ENCODE measurements at regions not wholly inside any gene's neighbourhood (a gene's known extent, or its start where the extent isn't known, plus 50 kb on each side); places are given as distances from the start of the nearest gene placed in this dataset.
"Not testable (repeated sequence)": the region's sequence is repeated elsewhere in the genome, so short reads cannot be mapped to it uniquely, and the experiment has no call there.

DNA sequence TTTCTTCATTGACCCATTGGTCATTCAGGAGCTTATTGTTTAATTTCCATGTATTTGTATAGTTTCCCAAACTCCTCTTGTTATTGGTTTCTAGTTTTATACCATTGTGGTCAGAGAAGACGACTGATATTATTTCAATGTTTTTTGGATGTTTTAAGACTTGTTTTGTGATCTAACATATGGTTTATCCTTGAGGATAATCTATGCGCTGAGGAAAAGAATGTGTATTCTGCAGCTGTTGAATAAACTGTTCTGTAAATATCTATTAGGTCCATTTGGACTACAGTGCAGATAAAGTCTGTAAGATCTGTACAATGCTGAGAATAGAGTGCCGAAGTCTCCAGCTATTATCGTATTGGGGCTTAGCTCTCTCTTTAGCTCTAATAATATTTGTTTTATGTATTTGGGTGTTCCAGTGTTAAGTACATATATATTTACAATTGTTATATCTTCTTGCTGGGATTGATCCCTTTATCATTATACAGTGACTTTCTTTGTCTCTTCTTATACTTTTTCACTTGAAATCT is 223.3 kb upstream of the ZNF217 start:
- Histone ChIP-seq H3K4me1 (ENCODE audit: control insufficient read depth, insufficient read depth, low read length) (no peaks in the 10 kb centered on the region), H3K27me3 (ENCODE audit: control insufficient read depth, insufficient read depth, low read length) (no peaks in the 10 kb centered on the region), H3K9me3 (ENCODE audit: control insufficient read depth, low read length) (no peaks in the 10 kb centered on the region), H3K36me3 (ENCODE audit: control insufficient read depth, insufficient read depth, low read length) (no peaks in the 10 kb centered on the region), H3K9ac (ENCODE audit: low read length) (no peak overlapping the region), H3K4me3 (ENCODE audit: low read length) (no peak overlapping the region)

DNA sequence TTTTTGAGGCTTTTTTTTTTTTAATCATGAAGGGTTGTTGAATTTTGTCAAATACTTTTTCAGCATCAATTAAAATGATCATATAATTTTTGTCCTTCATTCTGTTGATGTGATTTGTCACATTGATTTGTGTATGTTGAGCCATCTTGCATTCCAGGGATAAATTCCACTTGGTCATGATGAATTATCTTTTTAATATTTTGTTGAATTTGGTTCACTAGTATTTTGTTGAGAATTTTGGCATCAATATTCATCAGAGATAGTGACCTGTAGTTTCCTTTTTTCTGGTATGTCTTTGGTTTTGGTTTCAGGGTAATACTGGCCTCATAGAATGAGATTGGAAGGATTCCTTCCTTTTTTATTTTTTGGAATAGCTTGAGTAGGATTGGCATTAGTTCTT is 221.9 kb upstream of the ZNF217 start:
- no peak overlapping the region for H3K9ac ChIP-seq (ENCODE audit: low read length)

DNA sequence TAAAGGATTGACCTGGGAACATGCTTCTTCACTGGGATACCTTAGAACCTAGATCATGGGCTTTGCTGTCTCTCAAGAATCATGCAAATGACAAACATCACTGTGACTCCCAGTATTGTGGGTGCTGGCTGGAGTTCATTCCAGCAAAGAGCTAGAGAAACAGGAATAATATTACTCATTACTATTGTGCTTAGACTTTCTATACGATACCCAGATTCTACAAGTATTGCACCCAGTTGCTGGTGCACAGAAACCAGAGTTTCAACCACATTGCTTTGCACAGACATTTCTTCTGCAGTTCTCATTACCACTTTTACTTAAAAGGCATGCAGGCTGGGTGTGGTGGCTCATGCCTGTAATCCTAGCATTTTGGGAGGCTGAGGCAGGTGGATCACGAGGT is 220.4 kb upstream of the ZNF217 start:
- no peak overlapping the region for H3K4me3 ChIP-seq (ENCODE audit: low read length)
- H3K9ac ChIP-seq (ENCODE audit: low read length) = no peak overlapping the region
- no peaks in the 10 kb centered on the region for H3K9me3 ChIP-seq (ENCODE audit: control insufficient read depth, low read length)
- no peaks in the 10 kb centered on the region for H3K36me3 ChIP-seq (ENCODE audit: control insufficient read depth, insufficient read depth, low read length)
- H3K4me1 ChIP-seq (ENCODE audit: control insufficient read depth, insufficient read depth, low read length) = no peaks in the 10 kb centered on the region
- no peaks in the 10 kb centered on the region for H3K27me3 ChIP-seq (ENCODE audit: control insufficient read depth, insufficient read depth, low read length)

More for the DNA sequence above, 221.9 kb upstream of the ZNF217 start:
- no peaks in the 10 kb centered on the region for H3K27me3 ChIP-seq (ENCODE audit: control insufficient read depth, insufficient read depth, low read length)
- H3K36me3 ChIP-seq (ENCODE audit: control insufficient read depth, insufficient read depth, low read length) = no peaks in the 10 kb centered on the region
- no peak overlapping the region for H3K4me3 ChIP-seq (ENCODE audit: low read length)
- H3K9me3 ChIP-seq (ENCODE audit: control insufficient read depth, low read length) = no peaks in the 10 kb centered on the region
- no peaks in the 10 kb centered on the region for H3K4me1 ChIP-seq (ENCODE audit: control insufficient read depth, insufficient read depth, low read length)

DNA sequence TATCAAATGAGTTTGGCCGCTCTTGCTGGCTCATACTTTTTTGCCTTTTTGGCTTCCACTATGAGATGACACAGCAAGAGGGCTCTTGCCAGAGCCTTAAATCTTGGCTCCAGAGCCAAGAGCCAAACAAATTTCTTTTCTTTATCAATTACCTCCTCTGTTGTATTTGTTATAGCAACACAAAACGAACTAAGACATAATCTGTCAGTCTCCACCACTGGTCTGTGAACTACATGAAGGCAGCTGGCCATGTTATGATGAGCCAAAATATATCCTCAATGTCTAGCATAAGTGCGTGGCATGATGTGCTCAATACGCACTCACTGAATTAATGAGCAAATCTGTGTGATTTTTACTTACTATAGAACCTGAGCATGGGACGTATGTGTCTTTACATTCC is 220.0 kb upstream of the ZNF217 start:
- Histone ChIP-seq H3K4me3 (ENCODE audit: low read length) (no peak overlapping the region), H3K9ac (ENCODE audit: low read length) (no peak overlapping the region), H3K4me1 (ENCODE audit: control insufficient read depth, insufficient read depth, low read length) (no peaks in the 10 kb centered on the region), H3K27me3 (ENCODE audit: control insufficient read depth, insufficient read depth, low read length) (no peaks in the 10 kb centered on the region), H3K36me3 (ENCODE audit: control insufficient read depth, insufficient read depth, low read length) (no peaks in the 10 kb centered on the region), H3K9me3 (ENCODE audit: control insufficient read depth, low read length) (no peaks in the 10 kb centered on the region)

DNA sequence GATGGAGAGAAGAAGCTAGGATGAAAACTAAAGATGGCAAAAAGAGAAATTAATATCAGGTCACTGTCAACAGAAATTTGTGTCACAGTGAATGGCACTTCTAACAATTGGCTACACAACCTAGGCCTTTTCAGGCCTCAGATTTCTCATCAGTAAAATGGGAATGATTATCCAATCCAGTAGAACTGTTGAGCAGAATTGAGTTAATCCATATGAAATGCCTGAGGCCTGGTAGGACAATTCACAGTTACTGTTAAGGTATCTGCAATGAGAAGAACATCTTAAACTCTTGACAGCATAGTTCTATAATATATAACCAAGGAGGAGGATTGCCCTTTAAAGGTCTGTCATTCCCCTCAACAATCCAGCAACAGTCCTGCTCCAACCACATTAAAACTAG is 217.9 kb upstream of the ZNF217 start:
- Histone ChIP-seq H3K9ac (ENCODE audit: low read length) (no peak overlapping the region), H3K4me3 (ENCODE audit: low read length) (no peak overlapping the region), H3K27me3 (ENCODE audit: control insufficient read depth, insufficient read depth, low read length) (no peaks in the 10 kb centered on the region), H3K36me3 (ENCODE audit: control insufficient read depth, insufficient read depth, low read length) (no peaks in the 10 kb centered on the region), H3K4me1 (ENCODE audit: control insufficient read depth, insufficient read depth, low read length) (no peaks in the 10 kb centered on the region), H3K9me3 (ENCODE audit: control insufficient read depth, low read length) (no peaks in the 10 kb centered on the region)

DNA sequence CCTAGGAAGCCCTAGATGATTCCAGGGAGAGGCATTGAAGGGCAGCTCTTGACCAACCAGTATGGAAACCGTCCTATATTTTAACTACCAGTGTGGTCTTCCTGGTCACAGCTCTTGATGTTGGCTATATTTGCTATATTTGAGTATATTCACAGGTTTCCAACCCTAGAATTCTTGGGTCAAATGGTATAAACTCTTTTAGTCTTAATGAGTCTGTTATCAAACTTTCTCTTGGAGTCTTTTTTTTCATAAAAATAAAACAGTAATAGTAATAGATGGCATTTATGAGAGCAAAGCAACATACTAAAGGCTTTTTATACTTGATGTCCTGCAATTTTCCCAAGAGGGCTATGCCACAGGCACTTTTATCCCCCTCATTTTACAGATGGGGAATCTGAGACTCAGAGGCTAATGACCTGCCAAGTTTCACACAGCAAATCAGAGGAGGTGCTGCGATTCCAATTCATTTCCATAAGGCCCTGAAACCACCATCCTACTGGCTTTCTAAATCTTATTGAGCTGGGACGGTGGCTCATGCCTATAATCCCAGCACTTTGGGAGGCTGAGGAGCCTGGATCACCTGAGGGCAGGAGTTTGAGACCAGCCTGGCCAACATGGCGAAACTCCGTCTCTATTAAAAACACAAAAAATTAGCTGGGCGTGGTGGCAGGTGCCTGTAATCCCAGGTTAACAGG is 217.2 kb upstream of the ZNF217 start:
- H3K4me3 ChIP-seq (ENCODE audit: low read length) = no peak overlapping the region
- H3K9ac ChIP-seq (ENCODE audit: low read length) = no peak overlapping the region
- H3K9me3 ChIP-seq (ENCODE audit: control insufficient read depth, low read length) = no peaks in the 10 kb centered on the region

DNA sequence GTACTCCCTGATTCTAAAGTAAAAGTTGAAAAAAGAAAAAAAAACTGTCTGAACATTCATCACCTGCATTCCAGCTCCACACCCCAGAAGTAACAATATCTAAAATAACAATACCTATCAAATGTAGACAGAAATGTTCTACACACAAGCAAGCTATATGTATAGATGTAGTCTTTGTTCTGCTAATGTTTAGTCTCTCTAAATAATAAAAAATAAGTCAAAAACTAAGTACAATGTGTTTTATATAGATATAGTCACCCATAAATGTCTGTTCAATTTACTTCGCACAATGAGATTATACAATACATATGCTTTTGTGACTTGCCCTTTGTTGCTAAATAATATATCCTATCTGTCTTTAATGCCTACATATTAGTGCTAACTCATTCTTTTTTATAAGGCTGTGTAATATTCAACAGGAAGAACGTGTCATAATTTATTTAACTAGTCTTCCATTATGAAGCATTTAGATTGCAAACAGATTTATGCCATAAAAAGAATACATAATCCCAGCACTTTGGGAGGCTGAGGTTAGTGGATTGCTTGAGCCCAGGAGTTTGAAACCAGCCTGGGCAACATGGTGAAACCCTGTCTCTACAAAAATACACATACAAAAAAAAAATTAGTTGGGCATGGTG is 216.2 kb upstream of the ZNF217 start:
- H3K36me3 ChIP-seq (ENCODE audit: control insufficient read depth, insufficient read depth, low read length) = no peaks in the 10 kb centered on the region
- H3K27me3 ChIP-seq (ENCODE audit: control insufficient read depth, insufficient read depth, low read length) = no peaks in the 10 kb centered on the region
- H3K9me3 ChIP-seq (ENCODE audit: control insufficient read depth, low read length) = no peaks in the 10 kb centered on the region
- no peaks in the 10 kb centered on the region for H3K4me1 ChIP-seq (ENCODE audit: control insufficient read depth, insufficient read depth, low read length)
- no peak overlapping the region for H3K9ac ChIP-seq (ENCODE audit: low read length)
- H3K4me3 ChIP-seq (ENCODE audit: low read length) = no peak overlapping the region

More for the DNA sequence above, 217.2 kb upstream of the ZNF217 start:
- Histone ChIP-seq H3K27me3 (ENCODE audit: control insufficient read depth, insufficient read depth, low read length) (no peaks in the 10 kb centered on the region), H3K4me1 (ENCODE audit: control insufficient read depth, insufficient read depth, low read length) (no peaks in the 10 kb centered on the region), H3K36me3 (ENCODE audit: control insufficient read depth, insufficient read depth, low read length) (no peaks in the 10 kb centered on the region)

DNA sequence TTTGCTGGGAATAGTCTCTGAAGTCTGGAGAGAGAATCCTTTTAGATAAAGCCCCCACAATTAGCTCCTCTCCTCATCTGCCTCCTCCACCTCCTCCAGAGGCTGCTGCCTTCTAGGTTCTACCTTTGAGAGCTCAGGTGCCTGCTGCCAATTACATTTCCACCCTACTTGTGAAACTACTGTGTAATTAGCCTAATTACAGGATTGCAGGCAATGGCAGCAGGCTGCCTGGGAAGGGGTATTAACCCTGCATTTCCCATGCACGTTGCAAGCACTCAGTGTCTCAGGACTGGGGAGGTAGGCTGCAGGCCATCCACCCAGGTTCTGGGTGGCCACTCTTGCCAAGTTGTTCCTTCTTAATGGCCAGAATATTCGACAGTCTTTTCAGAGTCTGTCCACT is 215.6 kb upstream of the ZNF217 start:
- Histone ChIP-seq H3K9ac (ENCODE audit: low read length) (no peak overlapping the region), H3K27me3 (ENCODE audit: control insufficient read depth, insufficient read depth, low read length) (no peaks in the 10 kb centered on the region), H3K9me3 (ENCODE audit: control insufficient read depth, low read length) (no peaks in the 10 kb centered on the region), H3K4me3 (ENCODE audit: low read length) (no peak overlapping the region), H3K36me3 (ENCODE audit: control insufficient read depth, insufficient read depth, low read length) (no peaks in the 10 kb centered on the region), H3K4me1 (ENCODE audit: control insufficient read depth, insufficient read depth, low read length) (no peaks in the 10 kb centered on the region)

DNA sequence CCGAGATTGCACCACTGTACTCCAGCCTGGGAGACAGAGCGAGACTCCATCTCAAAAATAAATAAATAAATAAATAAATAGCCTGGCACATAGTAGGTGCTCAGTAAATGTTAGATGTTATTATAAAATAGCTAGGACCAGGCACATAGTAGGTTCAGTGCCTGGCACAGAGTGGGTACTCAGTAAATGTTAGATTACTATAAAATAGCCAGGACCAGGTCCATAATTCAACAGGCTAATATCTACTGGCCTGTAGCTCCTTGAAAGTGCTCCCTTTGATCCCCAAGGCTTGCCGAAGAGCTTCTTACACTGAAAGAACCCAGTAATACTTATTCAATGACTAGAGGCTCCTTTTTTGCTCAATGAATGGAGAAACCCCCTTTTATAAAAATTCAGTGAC is 215.1 kb upstream of the ZNF217 start:
- no peaks in the 10 kb centered on the region for H3K9me3 ChIP-seq (ENCODE audit: control insufficient read depth, low read length)
- no peaks in the 10 kb centered on the region for H3K4me1 ChIP-seq (ENCODE audit: control insufficient read depth, insufficient read depth, low read length)
- H3K4me3 ChIP-seq (ENCODE audit: low read length) = no peak overlapping the region
- no peaks in the 10 kb centered on the region for H3K36me3 ChIP-seq (ENCODE audit: control insufficient read depth, insufficient read depth, low read length)
- H3K9ac ChIP-seq (ENCODE audit: low read length) = no peak overlapping the region
- no peaks in the 10 kb centered on the region for H3K27me3 ChIP-seq (ENCODE audit: control insufficient read depth, insufficient read depth, low read length)

DNA sequence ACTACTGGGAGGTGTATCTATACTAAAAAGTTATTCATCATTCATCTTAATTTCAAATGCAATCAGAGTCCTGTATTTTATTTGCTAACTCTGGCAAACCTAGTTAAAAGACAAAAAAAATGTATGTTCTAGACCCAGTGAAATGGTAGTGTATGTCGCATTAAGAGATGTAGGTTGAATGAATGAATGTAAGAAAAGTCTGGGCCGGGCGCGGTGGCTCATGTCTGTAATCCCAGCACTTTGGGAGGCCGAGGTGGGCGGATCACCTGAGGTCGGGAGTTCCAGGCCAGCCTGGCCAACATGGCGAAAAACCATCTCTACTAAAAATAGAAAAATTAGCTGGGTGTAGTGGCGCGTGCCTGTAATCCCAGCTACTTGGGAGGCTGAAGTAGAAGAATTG is 214.7 kb upstream of the ZNF217 start:
- H3K9me3 ChIP-seq (ENCODE audit: control insufficient read depth, low read length); H3K36me3 ChIP-seq (ENCODE audit: control insufficient read depth, insufficient read depth, low read length); H3K9ac ChIP-seq (ENCODE audit: low read length); H3K27me3 ChIP-seq (ENCODE audit: control insufficient read depth, insufficient read depth, low read length); H3K4me3 ChIP-seq (ENCODE audit: low read length); H3K4me1 ChIP-seq (ENCODE audit: control insufficient read depth, insufficient read depth, low read length): not testable (repeated sequence)

DNA sequence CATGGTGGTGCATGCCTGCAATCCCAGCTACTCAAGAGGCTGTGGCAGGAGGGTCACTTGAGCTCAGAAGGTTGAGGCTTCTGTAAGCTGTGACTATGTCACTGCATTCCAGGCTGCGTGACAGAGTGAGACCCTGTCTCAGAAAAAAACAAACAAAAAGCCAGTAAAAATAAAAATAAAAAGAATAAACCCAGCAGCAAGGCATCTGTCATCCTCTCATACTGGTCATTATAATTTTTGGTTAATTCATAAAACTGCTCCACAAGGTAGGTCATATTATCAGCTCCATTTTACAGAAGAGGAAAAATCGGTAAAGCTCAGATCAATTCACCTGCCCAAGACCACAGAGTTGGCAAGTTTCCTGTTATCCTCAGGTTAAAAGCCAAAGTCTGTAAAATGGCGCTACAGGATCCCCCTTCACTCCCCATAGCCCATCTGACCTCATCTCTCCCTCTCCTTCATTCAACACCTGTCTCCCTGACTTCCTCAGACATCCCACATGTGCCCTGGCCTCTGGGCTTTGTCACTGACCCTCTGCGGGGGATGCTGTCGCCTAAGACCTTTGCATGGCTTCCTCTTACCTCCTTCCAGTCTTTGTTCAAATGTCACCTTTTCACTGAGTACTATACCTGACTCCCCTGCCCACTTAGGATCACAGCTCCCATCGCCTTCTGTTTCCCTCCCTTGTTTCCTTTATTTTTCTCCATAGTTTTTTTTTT is 213.2 kb upstream of the ZNF217 start:
- H3K36me3 ChIP-seq (ENCODE audit: control insufficient read depth, insufficient read depth, low read length) = no peaks in the 10 kb centered on the region
- H3K27me3 ChIP-seq (ENCODE audit: control insufficient read depth, insufficient read depth, low read length) = no peaks in the 10 kb centered on the region
- peaks cover under 1% of the 10 kb centered on the region for H3K4me1 ChIP-seq (ENCODE audit: control insufficient read depth, insufficient read depth, low read length)
- H3K9ac ChIP-seq (ENCODE audit: low read length) = no peak overlapping the region
- H3K4me3 ChIP-seq (ENCODE audit: low read length) = no peak overlapping the region
- H3K9me3 ChIP-seq (ENCODE audit: control insufficient read depth, low read length) = no peaks in the 10 kb centered on the region

DNA sequence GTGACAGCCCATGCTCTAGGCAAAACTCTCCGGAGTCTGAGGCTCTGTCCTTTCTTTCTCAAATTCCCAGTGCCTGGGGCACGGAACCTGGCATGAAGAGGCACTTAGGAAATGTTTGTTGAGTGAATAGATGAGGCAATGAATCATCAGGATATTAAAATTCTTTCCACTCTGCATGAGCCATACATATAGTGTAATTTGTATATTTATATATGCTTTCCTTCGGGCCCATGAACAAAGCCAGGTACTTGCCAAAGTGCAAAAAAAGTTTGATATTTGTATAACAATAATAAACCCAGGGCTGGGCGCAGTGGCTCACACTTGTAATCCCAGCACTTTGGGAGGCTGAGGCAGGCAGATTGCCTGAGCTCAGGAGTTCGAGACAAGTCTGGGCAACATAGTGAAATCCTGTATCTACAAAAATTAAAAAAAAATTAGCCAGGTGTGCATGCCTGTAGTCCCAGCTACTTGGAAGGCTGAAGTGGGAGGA is 212.3 kb upstream of the ZNF217 start:
- Histone ChIP-seq H3K4me3 (ENCODE audit: low read length) (no peak overlapping the region), H3K4me1 (ENCODE audit: control insufficient read depth, insufficient read depth, low read length) (peaks cover 10% of the 10 kb centered on the region), H3K9me3 (ENCODE audit: control insufficient read depth, low read length) (no peaks in the 10 kb centered on the region), H3K27me3 (ENCODE audit: control insufficient read depth, insufficient read depth, low read length) (no peaks in the 10 kb centered on the region), H3K9ac (ENCODE audit: low read length) (no peak overlapping the region), H3K36me3 (ENCODE audit: control insufficient read depth, insufficient read depth, low read length) (no peaks in the 10 kb centered on the region)
